K562 (cell line): ENCODE measurements at regions not wholly inside any gene's neighbourhood (a gene's known extent, or its start where the extent isn't known, plus 50 kb on each side); places are given as distances from the start of the nearest gene placed in this dataset.

Experiments
- ATAC-seq: fragments of 200-7000 bp; cut with Tn5 transposase; 3 replicates; pipeline ENCODE4 v1.9.1; 2020; ENCODE audit warnings: moderate library complexity
- BruUV-seq: library from RNA; stranded (reverse); fragments of 400-500 nt; replicated peaks from 2 replicates; lab custom pipeline; 2021; lab: Mats Ljungman, UMichigan
- CTCF ChIA-PET: fragments of 300-600 bp; formaldehyde crosslinking; extraction: SDS; loops from one replicate; lab custom pipeline; 2021; ENCODE audit warnings: low intra/inter-chr PET ratio; lab: Yijun Ruan, JAX
- POLR2A ChIA-PET: fragments of 300-600, 350-650 bp; sonication (Branson Sonifier 250); formaldehyde crosslinking; extraction: SDS; loops from one replicate; lab custom pipeline; 2021; ENCODE audit warnings: antibody characterized with exemption, inconsistent platforms; lab: Yijun Ruan, JAX
- DNase-seq, 4 experiments: peaks; one replicate each; pipeline versions ENCODE4 v3.0.0 to v3.0.0-alpha.2; 2011 to 2018; ENCODE audit warnings: low spot score in 3 of 4, mixed read lengths in 3 of 4; ENCODE audit errors: extremely low read depth in 1 of 4
- FAIRE-seq: peaks from 2 replicates; lab custom pipeline; 2011; peaks lifted over from hg19 to GRCh38; lab: Jason Lieb, UNC
- H2AFZ ChIP-seq: 2 replicates; pipeline ENCODE4 v1.6.0; 2011; ENCODE audit warnings: low read depth, low read length, control low read depth, inconsistent platforms
- H3K27ac ChIP-seq: fragments of 200-600 bp; 3 replicates; pipeline ENCODE4 v1.8.0; 2011; ENCODE audit warnings: low read depth, mild to moderate bottlenecking, control low read depth, inconsistent platforms, low read length, moderate library complexity, mixed read lengths; ENCODE audit errors: extremely low read depth
- H3K27me3 ChIP-seq, 2 experiments: fragments of 300-600 bp in 1 of 2; 2 replicates in 1 of 2; 3 replicates in 1 of 2; pipeline versions ENCODE4 v1.6.0 to v1.8.0; 2011; ENCODE audit warnings: inconsistent platforms in 2 of 2, low read length in 2 of 2, mild to moderate bottlenecking in 1 of 2, mixed read lengths in 1 of 2, moderate library complexity in 1 of 2; ENCODE audit not compliant: control insufficient read depth in 2 of 2, insufficient read depth in 2 of 2
- H3K36me3 ChIP-seq: fragments of 300-600 bp; 3 replicates; pipeline ENCODE4 v1.8.0; 2011; ENCODE audit warnings: mild to moderate bottlenecking, low read length, inconsistent platforms; ENCODE audit not compliant: control insufficient read depth, insufficient read depth
- H3K4me1 ChIP-seq, 2 experiments: fragments of 200-600 bp in 1 of 2; replicated peaks in 1 of 2; 2 replicates in 1 of 2; 3 replicates in 1 of 2; pipeline versions ENCODE4 v1.5.1 to v1.8.0; 2011; ENCODE audit warnings: inconsistent platforms in 2 of 2, low read length in 2 of 2, mild to moderate bottlenecking in 1 of 2, mixed read lengths in 1 of 2, moderate library complexity in 1 of 2; ENCODE audit not compliant: control insufficient read depth in 2 of 2, insufficient read depth in 2 of 2
- H3K4me2 ChIP-seq: 2 replicates; pipeline ENCODE4 v1.6.1; 2011; ENCODE audit warnings: low read length, control low read depth, inconsistent platforms, mixed read lengths; ENCODE audit not compliant: insufficient read depth
- H3K4me3 ChIP-seq: fragments of 200-600 bp; sonication (generic), shearing (Covaris generic); 2 replicates; pipeline ENCODE4 v1.5.1; 2016; ENCODE audit warnings: control low read depth, inconsistent platforms
- H3K79me2 ChIP-seq: fragments of 200-600 bp; 3 replicates; pipeline ENCODE4 v1.8.0; 2011; ENCODE audit warnings: low read length, inconsistent platforms; ENCODE audit not compliant: control insufficient read depth, insufficient read depth
- H3K9ac ChIP-seq, 2 experiments: 2 replicates each; pipeline versions ENCODE4 v1.6.0 to v1.6.1; 2011; ENCODE audit warnings: low read depth in 2 of 2, low read length in 2 of 2, control low read depth in 1 of 2, inconsistent platforms in 1 of 2, mild to moderate bottlenecking in 1 of 2, mixed read lengths in 1 of 2; ENCODE audit not compliant: insufficient read depth in 1 of 2
- H3K9me1 ChIP-seq: one replicate; pipeline ENCODE4 v1.6.0; 2011; ENCODE audit warnings: inconsistent platforms, mild to moderate bottlenecking, low read length, moderate library complexity; ENCODE audit not compliant: control insufficient read depth, insufficient read depth
- H3K9me3 ChIP-seq: replicated peaks from 2 replicates; pipeline ENCODE4 v1.5.1; 2011; ENCODE audit warnings: low read depth, low read length, inconsistent platforms; ENCODE audit not compliant: control insufficient read depth, insufficient read depth
- H4K20me1 ChIP-seq: replicated peaks from 2 replicates; pipeline ENCODE4 v1.6.1; 2011; ENCODE audit warnings: low read length, inconsistent platforms, mixed read lengths; ENCODE audit not compliant: control insufficient read depth, insufficient read depth
- BCOR ChIP-seq: fragments of 450-650 bp; IDR thresholded peaks from 2 replicates; pipeline ENCODE4 v1.6.1; 2016
- BRCA1 ChIP-seq, 2 experiments: fragments of 450-650 bp in 1 of 2; sonication (generic) in 1 of 2; formaldehyde crosslinking in 1 of 2; IDR thresholded peaks; 2 replicates each; pipeline versions ENCODE4 v1.5.0 to v1.6.1; 2017 to 2020; ENCODE audit warnings: mild to moderate bottlenecking in 1 of 2, missing genetic modification reagents in 1 of 2
- CC2D1A ChIP-seq: fragments of 450-650 bp; IDR thresholded peaks from 2 replicates; pipeline ENCODE4 v1.6.1; 2017; ENCODE audit warnings: mild to moderate bottlenecking
- FOXJ3 ChIP-seq: sonication (generic); formaldehyde crosslinking; IDR thresholded peaks from 2 replicates; pipeline ENCODE4 v1.4.0; 2020; ENCODE audit warnings: mild to moderate bottlenecking, missing genetic modification reagents
- MAZ ChIP-seq, 2 experiments: fragments of 450-650 bp in 1 of 2; sonication (generic) in 1 of 2; formaldehyde crosslinking; IDR thresholded peaks in 1 of 2; conservative IDR thresholded peaks in 1 of 2; 2 replicates each; pipeline versions ENCODE4 v1.4.0 to v1.5.0; 2020; ENCODE audit warnings: mild to moderate bottlenecking in 1 of 2, missing genetic modification reagents in 1 of 2
- RBM25 ChIP-seq: fragments of 200-400 bp; formaldehyde crosslinking; IDR thresholded peaks from 2 replicates; pipeline ENCODE4 v1.6.1; 2018; ENCODE audit warnings: low read length, low read depth, moderate library complexity; ENCODE audit not compliant: severe bottlenecking
- RBM39 ChIP-seq: fragments of 200-400 bp; formaldehyde crosslinking; optimal IDR thresholded peaks from 2 replicates; pipeline ENCODE3; 2018; ENCODE audit warnings: low read depth, low read length
- SIN3B ChIP-seq: fragments of 450-650 bp; IDR thresholded peaks from 2 replicates; pipeline ENCODE4 v1.6.1; 2017; ENCODE audit warnings: low read depth, mild to moderate bottlenecking, moderate library complexity
- SMAD4 ChIP-seq: fragments of 250-450 bp; sonication (Bioruptor Pico); conservative IDR thresholded peaks from 2 replicates; pipeline ENCODE4 v1.8.0; 2021; ENCODE audit warnings: inconsistent platforms, mild to moderate bottlenecking, moderate library complexity
- ZKSCAN3 ChIP-seq: fragments of 250-450 bp; sonication (Bioruptor Pico); IDR thresholded peaks from 2 replicates; pipeline ENCODE4 v1.4.0; 2020
- ZNF589 ChIP-seq: fragments of 200-800 bp; sonication (Bioruptor generic); IDR thresholded peaks from 2 replicates; pipeline ENCODE4 v1.6.1; 2016; ENCODE audit warnings: low read depth, missing genetic modification characterization, missing compliant biosample characterization
- ZNF75A ChIP-seq: fragments of 450-650 bp; formaldehyde crosslinking; IDR thresholded peaks from 2 replicates; pipeline ENCODE4 v1.4.0; 2020; ENCODE audit warnings: mild to moderate bottlenecking
- WGBS: fragments of 100-300 bp; shearing (Covaris generic); methylation state at CpG from one replicate; pipeline ENCODE4 v1.1.6; 2016; ENCODE audit warnings: low coverage, mixed read lengths; ENCODE audit not compliant: insufficient coverage; ENCODE audit errors: missing lambda C conversion rate; 5-methylcytosine and 5-hydroxymethylcytosine counted together
- in situ Hi-C: fragments of 300-500 bp; cut with MboI; formaldehyde crosslinking; loops from 4 replicates; pipeline ENCODE4 v1.15.0; 2018; ENCODE audit warnings: inconsistent platforms, mixed read lengths
- intact Hi-C: fragments of 100-400 bp; cut with micrococcal nuclease; formaldehyde crosslinking; loops from 2 replicates; pipeline ENCODE4 v1.14.2; 2022
- TF ChIP-seq, protein P1 (sequence below): fragments of 250-450 bp; sonication (Bioruptor Pico); IDR thresholded peaks from 2 replicates; pipeline ENCODE4 v1.8.0; 2022; ENCODE audit warnings: inconsistent platforms

DNA sequence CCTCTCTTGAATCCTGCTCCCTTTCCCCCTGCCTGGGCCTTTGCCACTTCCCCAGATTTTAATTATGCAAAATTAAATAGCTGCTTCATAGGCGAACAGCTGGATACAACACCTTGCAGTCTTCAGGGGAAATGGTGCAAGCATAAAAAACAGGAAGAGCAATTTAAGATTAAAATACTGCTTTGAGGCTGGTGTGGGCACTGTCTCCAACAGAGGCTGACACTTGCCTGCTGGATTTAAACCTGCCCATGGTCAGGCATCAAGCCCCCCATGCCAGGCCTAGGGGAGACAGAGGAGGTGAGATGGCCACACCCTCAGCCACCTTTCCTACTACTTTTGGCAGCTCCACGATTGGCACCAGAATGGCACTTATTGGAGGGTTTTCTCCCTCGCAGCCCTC is 110.1 kb upstream of the DIO3 start:
- no peaks in the 10 kb centered on the region; a peak in 2 of 5 replicates for H3K4me1 ChIP-seq
- in situ Hi-C loops (no loop called here), intact Hi-C loops (no loop called here)
- no peaks in the 10 kb centered on the region for H3K79me2 ChIP-seq
- H3K9ac ChIP-seq: no peak overlapping the region
- no peak overlapping the region for H3K4me2 ChIP-seq
- no peak overlapping the region for H3K4me3 ChIP-seq
- H3K27me3 ChIP-seq: peaks cover 16 to 48% of the 10 kb centered on the region in 2 experiments; a peak in 4 of 5 replicates
- H3K36me3 ChIP-seq: no peaks in the 10 kb centered on the region
- no peak overlapping the region for H3K27ac ChIP-seq
- BruUV-seq: no TSS peak
- WGBS: 0% methylated on average over 1 of the region's 3 CpGs
- CTCF ChIA-PET: no interaction called here
- FAIRE-seq (no peak), ATAC-seq (no peak), DNase-seq (no peak)
- H2AFZ ChIP-seq: no peak overlapping the region
- no peaks in the 10 kb centered on the region for H3K9me1 ChIP-seq
- H4K20me1 ChIP-seq: no peaks in the 10 kb centered on the region
- POLR2A ChIA-PET: no interaction called here
- no peak for TF ChIP-seq ZNF75A
- no peak for TF ChIP-seq ZNF589 (CRISPR knock-in tag)
- no peak for TF ChIP-seq MAZ (CRISPR knock-in tag; conservative IDR thresholded peaks at IDR 0.05 in 1 of 2, IDR thresholded peaks at IDR 0.05 in 1 of 2)
- no peak for TF ChIP-seq RBM39
- TF ChIP-seq ZKSCAN3 (CRISPR knock-in tag): no peak
- TF ChIP-seq FOXJ3 (CRISPR knock-in tag): no peak
- TF ChIP-seq BRCA1 (IDR thresholded peaks at IDR 0.05): no peak
- TF ChIP-seq BRCA1 (CRISPR knock-in tag; IDR thresholded peaks at IDR 0.05): no peak
- TF ChIP-seq, protein P1, sequence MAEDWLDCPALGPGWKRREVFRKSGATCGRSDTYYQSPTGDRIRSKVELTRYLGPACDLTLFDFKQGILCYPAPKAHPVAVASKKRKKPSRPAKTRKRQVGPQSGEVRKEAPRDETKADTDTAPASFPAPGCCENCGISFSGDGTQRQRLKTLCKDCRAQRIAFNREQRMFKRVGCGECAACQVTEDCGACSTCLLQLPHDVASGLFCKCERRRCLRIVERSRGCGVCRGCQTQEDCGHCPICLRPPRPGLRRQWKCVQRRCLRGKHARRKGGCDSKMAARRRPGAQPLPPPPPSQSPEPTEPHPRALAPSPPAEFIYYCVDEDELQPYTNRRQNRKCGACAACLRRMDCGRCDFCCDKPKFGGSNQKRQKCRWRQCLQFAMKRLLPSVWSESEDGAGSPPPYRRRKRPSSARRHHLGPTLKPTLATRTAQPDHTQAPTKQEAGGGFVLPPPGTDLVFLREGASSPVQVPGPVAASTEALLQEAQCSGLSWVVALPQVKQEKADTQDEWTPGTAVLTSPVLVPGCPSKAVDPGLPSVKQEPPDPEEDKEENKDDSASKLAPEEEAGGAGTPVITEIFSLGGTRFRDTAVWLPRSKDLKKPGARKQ (CRISPR knock-in tag): no peak
- no peak for TF ChIP-seq CC2D1A
- no peak for TF ChIP-seq SIN3B
- TF ChIP-seq BCOR: no peak
- TF ChIP-seq SMAD4: no peak
- TF ChIP-seq RBM25: no peak
- no peaks in the 10 kb centered on the region for H3K9me3 ChIP-seq
